HEK293T (cell line): ENCODE measurements at regions not wholly inside any gene's neighbourhood (a gene's known extent, or its start where the extent isn't known, plus 50 kb on each side); places are given as distances from the start of the nearest gene placed in this dataset.

ENCODE experiments used
- BHLHE40 ChIP-seq: fragments of 450-650 bp; IDR thresholded peaks from 2 replicates; pipeline ENCODE4 v1.6.1; 2016; ENCODE audit warnings: mild to moderate bottlenecking, moderate library complexity, borderline replicate concordance
- CTBP1 ChIP-seq: fragments of 450-650 bp; IDR thresholded peaks from 2 replicates; pipeline ENCODE4 v1.6.1; 2016; ENCODE audit warnings: borderline replicate concordance
- FOXA1 ChIP-seq: fragments of 450-650 bp; IDR thresholded peaks from 2 replicates; pipeline ENCODE4 v1.6.1; 2016; ENCODE audit warnings: mild to moderate bottlenecking
- HDGF ChIP-seq: fragments of 450-650 bp; IDR thresholded peaks from 2 replicates; pipeline ENCODE4 v1.6.1; 2017; ENCODE audit warnings: antibody characterized with exemption, borderline replicate concordance
- NFRKB ChIP-seq: fragments of 450-650 bp; IDR thresholded peaks from 2 replicates; pipeline ENCODE4 v1.6.1; 2016; ENCODE audit warnings: mild to moderate bottlenecking, moderate library complexity
- SP1 ChIP-seq: fragments of 450-650 bp; IDR thresholded peaks from 2 replicates; pipeline ENCODE4 v1.6.1; 2017
- SUZ12 ChIP-seq: fragments of 450-650 bp; IDR thresholded peaks from 2 replicates; pipeline ENCODE4 v1.6.1; 2016; ENCODE audit warnings: mild to moderate bottlenecking
- TARDBP ChIP-seq: fragments of 450-650 bp; IDR thresholded peaks from 2 replicates; pipeline ENCODE4 v1.6.1; 2016
- ZNF384 ChIP-seq: fragments of 450-650 bp; IDR thresholded peaks from 2 replicates; pipeline ENCODE4 v1.6.1; 2016

- TF ChIP-seq ZNF384: no peak
- no peak for TF ChIP-seq SUZ12
- TF ChIP-seq CTBP1: no peak
- TF ChIP-seq BHLHE40: no peak
- TF ChIP-seq NFRKB: no peak
- TF ChIP-seq SP1: no peak
- no peak for TF ChIP-seq HDGF
- no peak for TF ChIP-seq FOXA1
- TF ChIP-seq TARDBP: no peak
Measured at GRCh38 chr1:238951809-238952208, 434.6 kb upstream of the CHRM3 start.
